ENCODE measurements at regions not wholly inside any gene's neighbourhood (a gene's known extent, or its start where the extent isn't known, plus 50 kb on each side); places are given as distances from the start of the nearest gene placed in this dataset.

DNA sequence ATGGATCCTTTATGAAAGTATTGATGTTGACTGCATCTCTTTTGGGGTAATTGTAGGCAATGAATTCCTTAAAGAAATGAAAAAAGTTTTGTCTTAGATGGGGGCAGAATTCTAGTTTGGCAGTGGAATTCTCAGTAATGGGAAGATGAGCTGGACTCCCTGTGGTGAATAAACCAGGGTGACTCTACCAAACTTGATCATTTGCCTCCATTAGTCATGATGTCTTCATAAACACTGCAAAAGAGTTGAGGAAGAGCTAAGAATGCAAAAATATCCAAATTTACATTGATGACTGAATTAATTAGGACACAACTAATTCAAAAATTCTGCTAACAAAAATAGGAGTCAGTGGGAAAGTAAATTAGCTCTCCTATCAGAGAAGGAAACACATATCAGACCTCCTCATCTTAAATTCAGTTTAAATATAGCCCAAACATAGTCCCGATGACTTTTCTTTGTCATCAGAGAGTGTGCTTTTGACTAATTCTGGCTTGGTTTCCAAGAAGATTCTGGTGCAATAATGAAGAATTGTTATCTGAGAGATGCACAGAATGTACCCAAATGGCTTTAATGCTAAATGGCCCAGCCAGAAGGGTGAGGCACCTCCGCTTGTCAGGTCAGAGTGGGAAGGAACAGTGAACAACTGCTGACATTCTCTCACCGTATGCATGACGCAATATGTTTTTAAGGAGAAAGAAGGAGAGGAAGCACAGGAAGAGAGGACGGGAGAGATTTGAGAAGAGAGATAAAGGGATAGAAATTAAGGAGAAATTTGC, 525.1 kb downstream of the LMO4 start:
- Histone ChIP-seq H3K4me2 (ENCODE audit: insufficient read depth, low read length, poor library complexity, severe bottlenecking) (no peak overlapping the region), H3K36me3 (replicated peaks in 1 of 2; ENCODE audit: control insufficient read depth in 2 of 2, insufficient read depth in 2 of 2, low read length in 2 of 2) (no peaks in the 10 kb centered on the region), H2BK5ac (ENCODE audit: low read length) (no peak overlapping the region), H3K79me1 (ENCODE audit: low read depth, low read length) (no peaks in the 10 kb centered on the region), H3K4ac (ENCODE audit: low read length) (no peak overlapping the region), H3K27me3 (ENCODE audit: control insufficient read depth in 3 of 3, insufficient read depth in 3 of 3, low read depth in 1 of 3, low read length in 3 of 3) (no peaks in the 10 kb centered on the region), H2BK12ac (ENCODE audit: low read length) (no peak overlapping the region), H2AK5ac (ENCODE audit: low read depth, low read length) (no peak overlapping the region), H4K8ac (ENCODE audit: low read depth, low read length) (no peak overlapping the region), H3K18ac (ENCODE audit: low read length) (no peak overlapping the region), H2BK15ac (ENCODE audit: low read length) (no peak overlapping the region), H3K4me1 (ENCODE audit: control insufficient read depth in 2 of 2, insufficient read depth in 1 of 2, low read depth in 1 of 2, low read length in 2 of 2) (no peaks in the 10 kb centered on the region), H2BK120ac (ENCODE audit: low read depth, low read length) (no peak overlapping the region), H2AFZ (ENCODE audit: low read length) (no peak overlapping the region), H3K4me3 (ENCODE audit: low read length in 2 of 2) (no peak overlapping the region), H3K23ac (ENCODE audit: low read depth, low read length, poor library complexity) (no peak overlapping the region), H3K14ac (ENCODE audit: low read length) (no peak overlapping the region), H3K9ac (ENCODE audit: low read depth, low read length, poor library complexity) (no peak overlapping the region), H3K9me3 (replicated peaks in 1 of 2; ENCODE audit: control insufficient read depth in 2 of 2, insufficient read depth in 1 of 2, low read depth in 1 of 2, low read length in 2 of 2) (no peaks in the 10 kb centered on the region), H3K27ac (replicated peaks; ENCODE audit: low read length) (no peak overlapping the region), H4K91ac (ENCODE audit: low read depth, low read length, poor library complexity) (no peak overlapping the region)
- WGBS, 2 donors (ENCODE audit: extremely low coverage in 2 of 2, insufficient read length in 2 of 2, insufficient replicate concordance in 1 of 2) = 100% methylated on average over 1 of the region's 5 CpGs
- no peak for DNase-seq (ENCODE audit: low spot score)

GRCh38 chr1:87863317-87863716, 534.6 kb downstream of the LMO4 start:
- no peak overlapping the region for H4K91ac ChIP-seq (ENCODE audit: low read depth, low read length, poor library complexity)
- no peaks in the 10 kb centered on the region for H3K4me1 ChIP-seq (ENCODE audit: control insufficient read depth in 2 of 2, insufficient read depth in 1 of 2, low read depth in 1 of 2, low read length in 2 of 2)
- no peaks in the 10 kb centered on the region for H3K27me3 ChIP-seq (ENCODE audit: control insufficient read depth in 3 of 3, insufficient read depth in 3 of 3, low read depth in 1 of 3, low read length in 3 of 3)
- no peak overlapping the region for H3K23ac ChIP-seq (ENCODE audit: low read depth, low read length, poor library complexity)
- no peak overlapping the region for H3K18ac ChIP-seq (ENCODE audit: low read length)
- no peaks in the 10 kb centered on the region for H3K9me3 ChIP-seq (replicated peaks in 1 of 2; ENCODE audit: control insufficient read depth in 2 of 2, insufficient read depth in 1 of 2, low read depth in 1 of 2, low read length in 2 of 2)
- H4K8ac ChIP-seq (ENCODE audit: low read depth, low read length) = no peak overlapping the region
- H2AFZ ChIP-seq (ENCODE audit: low read length) = no peak overlapping the region
- no peaks in the 10 kb centered on the region for H3K36me3 ChIP-seq (replicated peaks in 1 of 2; ENCODE audit: control insufficient read depth in 2 of 2, insufficient read depth in 2 of 2, low read length in 2 of 2)
- H3K4ac ChIP-seq (ENCODE audit: low read length) = no peak overlapping the region
- no peak overlapping the region for H3K4me3 ChIP-seq (ENCODE audit: low read length in 2 of 2)
- no peak overlapping the region for H2AK5ac ChIP-seq (ENCODE audit: low read depth, low read length)
- no peaks in the 10 kb centered on the region for H3K79me1 ChIP-seq (ENCODE audit: low read depth, low read length)
- H3K9ac ChIP-seq (ENCODE audit: low read depth, low read length, poor library complexity) = no peak overlapping the region
- H2BK5ac ChIP-seq (ENCODE audit: low read length) = no peak overlapping the region
- no peak overlapping the region for H3K4me2 ChIP-seq (ENCODE audit: insufficient read depth, low read length, poor library complexity, severe bottlenecking)
- no peak overlapping the region for H2BK120ac ChIP-seq (ENCODE audit: low read depth, low read length)
- DNase-seq (ENCODE audit: low spot score) = no peak
- H3K14ac ChIP-seq (ENCODE audit: low read length) = no peak overlapping the region
- H3K27ac ChIP-seq (replicated peaks; ENCODE audit: low read length) = no peak overlapping the region
- H2BK12ac ChIP-seq (ENCODE audit: low read length) = no peak overlapping the region
- no CpG with 5 or more reads among the region's 1 CpG for WGBS, 2 donors (ENCODE audit: extremely low coverage in 2 of 2, insufficient read length in 2 of 2, insufficient replicate concordance in 1 of 2)
- no peak overlapping the region for H2BK15ac ChIP-seq (ENCODE audit: low read length)

- DNase-seq (ENCODE audit: low spot score) = no peak
- Histone ChIP-seq H3K4me2 (ENCODE audit: insufficient read depth, low read length, poor library complexity, severe bottlenecking) (no peak overlapping the region), H3K27ac (replicated peaks; ENCODE audit: low read length) (no peak overlapping the region), H3K9me3 (replicated peaks in 1 of 2; ENCODE audit: control insufficient read depth in 2 of 2, insufficient read depth in 1 of 2, low read depth in 1 of 2, low read length in 2 of 2) (no peaks in the 10 kb centered on the region), H2AK5ac (ENCODE audit: low read depth, low read length) (no peak overlapping the region), H3K4ac (ENCODE audit: low read length) (no peak overlapping the region), H2BK120ac (ENCODE audit: low read depth, low read length) (no peak overlapping the region), H4K8ac (ENCODE audit: low read depth, low read length) (no peak overlapping the region), H3K9ac (ENCODE audit: low read depth, low read length, poor library complexity) (no peak overlapping the region), H2AFZ (ENCODE audit: low read length) (no peak overlapping the region), H3K79me1 (ENCODE audit: low read depth, low read length) (no peaks in the 10 kb centered on the region), H2BK12ac (ENCODE audit: low read length) (no peak overlapping the region), H2BK15ac (ENCODE audit: low read length) (no peak overlapping the region), H3K36me3 (replicated peaks in 1 of 2; ENCODE audit: control insufficient read depth in 2 of 2, insufficient read depth in 2 of 2, low read length in 2 of 2) (no peaks in the 10 kb centered on the region), H3K23ac (ENCODE audit: low read depth, low read length, poor library complexity) (no peak overlapping the region), H3K18ac (ENCODE audit: low read length) (no peak overlapping the region), H3K14ac (ENCODE audit: low read length) (no peak overlapping the region), H4K91ac (ENCODE audit: low read depth, low read length, poor library complexity) (no peak overlapping the region), H2BK5ac (ENCODE audit: low read length) (no peak overlapping the region), H3K4me3 (ENCODE audit: low read length in 2 of 2) (no peak overlapping the region), H3K27me3 (ENCODE audit: control insufficient read depth in 3 of 3, insufficient read depth in 3 of 3, low read depth in 1 of 3, low read length in 3 of 3) (no peaks in the 10 kb centered on the region), H3K4me1 (ENCODE audit: control insufficient read depth in 2 of 2, insufficient read depth in 1 of 2, low read depth in 1 of 2, low read length in 2 of 2) (no peaks in the 10 kb centered on the region)
- no CpG with 5 or more reads among the region's 4 CpGs for WGBS, 2 donors (ENCODE audit: extremely low coverage in 2 of 2, insufficient read length in 2 of 2, insufficient replicate concordance in 1 of 2)
These were observed 536.0 kb downstream of the LMO4 start for GRCh38 chr1:87864676-87865075.

GRCh38 chr1:87866416-87866815, 537.7 kb downstream of the LMO4 start:
- H3K23ac ChIP-seq (ENCODE audit: low read depth, low read length, poor library complexity) = no peak overlapping the region
- H4K8ac ChIP-seq (ENCODE audit: low read depth, low read length) = no peak overlapping the region
- H3K4me2 ChIP-seq (ENCODE audit: insufficient read depth, low read length, poor library complexity, severe bottlenecking) = no peak overlapping the region
- no peaks in the 10 kb centered on the region for H3K4me1 ChIP-seq (ENCODE audit: control insufficient read depth in 2 of 2, insufficient read depth in 1 of 2, low read depth in 1 of 2, low read length in 2 of 2)
- H3K36me3 ChIP-seq (replicated peaks in 1 of 2; ENCODE audit: control insufficient read depth in 2 of 2, insufficient read depth in 2 of 2, low read length in 2 of 2) = no peaks in the 10 kb centered on the region
- no peak overlapping the region for H3K4me3 ChIP-seq (ENCODE audit: low read length in 2 of 2)
- H3K9me3 ChIP-seq (replicated peaks in 1 of 2; ENCODE audit: control insufficient read depth in 2 of 2, insufficient read depth in 1 of 2, low read depth in 1 of 2, low read length in 2 of 2) = no peaks in the 10 kb centered on the region
- WGBS, 2 donors (ENCODE audit: extremely low coverage in 2 of 2, insufficient read length in 2 of 2, insufficient replicate concordance in 1 of 2) = no CpG with 5 or more reads among the region's 3 CpGs
- H3K27ac ChIP-seq (replicated peaks; ENCODE audit: low read length) = no peak overlapping the region
- H3K14ac ChIP-seq (ENCODE audit: low read length) = no peak overlapping the region
- no peak for DNase-seq (ENCODE audit: low spot score)
- no peaks in the 10 kb centered on the region for H3K79me1 ChIP-seq (ENCODE audit: low read depth, low read length)
- H2BK12ac ChIP-seq (ENCODE audit: low read length) = no peak overlapping the region
- H2AK5ac ChIP-seq (ENCODE audit: low read depth, low read length) = no peak overlapping the region
- H3K18ac ChIP-seq (ENCODE audit: low read length) = no peak overlapping the region
- H2BK5ac ChIP-seq (ENCODE audit: low read length) = no peak overlapping the region
- no peak overlapping the region for H2BK120ac ChIP-seq (ENCODE audit: low read depth, low read length)
- H3K27me3 ChIP-seq (ENCODE audit: control insufficient read depth in 3 of 3, insufficient read depth in 3 of 3, low read depth in 1 of 3, low read length in 3 of 3) = no peaks in the 10 kb centered on the region
- no peak overlapping the region for H4K91ac ChIP-seq (ENCODE audit: low read depth, low read length, poor library complexity)
- no peak overlapping the region for H3K4ac ChIP-seq (ENCODE audit: low read length)
- H3K9ac ChIP-seq (ENCODE audit: low read depth, low read length, poor library complexity) = no peak overlapping the region
- no peak overlapping the region for H2BK15ac ChIP-seq (ENCODE audit: low read length)
- H2AFZ ChIP-seq (ENCODE audit: low read length) = no peak overlapping the region
